MM.1S (cell line): ENCODE measurements at regions not wholly inside any gene's neighbourhood (a gene's known extent, or its start where the extent isn't known, plus 50 kb on each side); places are given as distances from the start of the nearest gene placed in this dataset.

Experiments used
- EZH2 ChIP-seq: fragments of 300-600 bp; sonication (generic); optimal IDR thresholded peaks from 2 replicates; pipeline ENCODE3; 2017; ENCODE audit warnings: low read depth, mild to moderate bottlenecking, antibody characterized with exemption, low read length, mixed read lengths
- TF ChIP-seq, protein P1 (sequence below): fragments of 300-600 bp; sonication (generic); IDR thresholded peaks from 2 replicates; pipeline ENCODE4 v1.5.1; 2016; ENCODE audit warnings: antibody characterized with exemption, low read length, mixed read lengths

DNA sequence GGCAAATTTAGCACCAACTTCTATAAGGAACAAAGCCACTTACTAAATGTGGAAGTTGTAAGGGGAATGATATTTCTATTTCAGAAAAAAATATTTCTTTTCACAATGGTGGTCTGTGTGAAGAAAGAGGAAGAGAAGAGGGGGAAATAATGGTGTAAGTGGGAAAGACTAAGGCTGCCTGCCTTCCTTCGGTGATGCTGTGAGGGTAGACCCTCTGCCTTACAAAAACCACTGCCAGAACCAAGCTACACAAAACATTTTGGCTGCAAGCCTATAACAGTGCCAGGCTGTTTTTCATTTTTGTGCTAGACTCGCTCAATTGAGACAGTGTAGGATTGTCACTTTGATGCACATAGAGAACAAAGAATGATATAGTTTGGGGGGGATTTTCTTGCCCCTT lies 286.6 kb downstream of the ZEB2 start:
- TF ChIP-seq, protein P1, sequence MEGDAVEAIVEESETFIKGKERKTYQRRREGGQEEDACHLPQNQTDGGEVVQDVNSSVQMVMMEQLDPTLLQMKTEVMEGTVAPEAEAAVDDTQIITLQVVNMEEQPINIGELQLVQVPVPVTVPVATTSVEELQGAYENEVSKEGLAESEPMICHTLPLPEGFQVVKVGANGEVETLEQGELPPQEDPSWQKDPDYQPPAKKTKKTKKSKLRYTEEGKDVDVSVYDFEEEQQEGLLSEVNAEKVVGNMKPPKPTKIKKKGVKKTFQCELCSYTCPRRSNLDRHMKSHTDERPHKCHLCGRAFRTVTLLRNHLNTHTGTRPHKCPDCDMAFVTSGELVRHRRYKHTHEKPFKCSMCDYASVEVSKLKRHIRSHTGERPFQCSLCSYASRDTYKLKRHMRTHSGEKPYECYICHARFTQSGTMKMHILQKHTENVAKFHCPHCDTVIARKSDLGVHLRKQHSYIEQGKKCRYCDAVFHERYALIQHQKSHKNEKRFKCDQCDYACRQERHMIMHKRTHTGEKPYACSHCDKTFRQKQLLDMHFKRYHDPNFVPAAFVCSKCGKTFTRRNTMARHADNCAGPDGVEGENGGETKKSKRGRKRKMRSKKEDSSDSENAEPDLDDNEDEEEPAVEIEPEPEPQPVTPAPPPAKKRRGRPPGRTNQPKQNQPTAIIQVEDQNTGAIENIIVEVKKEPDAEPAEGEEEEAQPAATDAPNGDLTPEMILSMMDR, result no peak
- no peak for TF ChIP-seq EZH2
